Panc1 (cell line): ENCODE measurements at regions not wholly inside any gene's neighbourhood (a gene's known extent, or its start where the extent isn't known, plus 50 kb on each side); places are given as distances from the start of the nearest gene placed in this dataset.

Source experiments
- ATAC-seq: fragments of 200-7000 bp; cut with Tn5 transposase; 2 replicates; pipeline ENCODE4 v1.9.1; 2020; ENCODE audit warnings: mild to moderate bottlenecking, moderate library complexity
- BruUV-seq: library from RNA; stranded (reverse); fragments of 400-500 nt; replicated peaks from 2 replicates; lab custom pipeline; 2021; lab: Mats Ljungman, UMichigan
- CTCF ChIA-PET: fragments of 300-600 bp; sonication (Branson Sonifier 250); formaldehyde crosslinking; loops from one replicate; lab custom pipeline; 2022; ENCODE audit warnings: antibody characterized with exemption; lab: Charles Lee
- POLR2A ChIA-PET: fragments of 300-600 bp; sonication (Branson Sonifier 250); formaldehyde crosslinking; loops from one replicate; lab custom pipeline; 2022; ENCODE audit warnings: antibody characterized with exemption; lab: Charles Lee
- DNase-seq: peaks from one replicate; pipeline ENCODE4 v3.0.0-alpha.2; 2010; ENCODE audit warnings: low read depth, low spot score
- H3K27ac ChIP-seq: 2 replicates; pipeline ENCODE4 v1.5.1; 2011; ENCODE audit warnings: mild to moderate bottlenecking, low read length, inconsistent platforms
- H3K27me3 ChIP-seq: fragments of 200-500 bp; sonication (Bioruptor generic); 2 replicates; pipeline ENCODE4 v1.6.0; 2014; ENCODE audit warnings: low read length, inconsistent platforms; ENCODE audit not compliant: control insufficient read depth, insufficient read depth
- H3K36me3 ChIP-seq: fragments of 200-500 bp; sonication (Bioruptor generic); 2 replicates; pipeline ENCODE4 v1.5.1; 2014; ENCODE audit warnings: inconsistent platforms, mild to moderate bottlenecking, low read length, moderate library complexity; ENCODE audit not compliant: control insufficient read depth, insufficient read depth
- H3K4me1 ChIP-seq: 2 replicates; pipeline ENCODE4 v1.5.1; 2011; ENCODE audit warnings: inconsistent platforms, mild to moderate bottlenecking, low read length, moderate library complexity; ENCODE audit not compliant: control insufficient read depth, insufficient read depth
- H3K4me3 ChIP-seq, 2 experiments: 2 replicates each; pipeline ENCODE4 v1.5.1; 2011 to 2012; ENCODE audit warnings: low read depth in 2 of 2, low read length in 2 of 2, mild to moderate bottlenecking in 2 of 2, inconsistent platforms in 1 of 2, moderate library complexity in 1 of 2
- H3K9me3 ChIP-seq: fragments of 200-500 bp; sonication (Bioruptor generic); 2 replicates; pipeline ENCODE4 v1.5.1; 2014; ENCODE audit warnings: low read depth, mild to moderate bottlenecking, inconsistent platforms, low read length, moderate library complexity; ENCODE audit not compliant: control insufficient read depth, insufficient read depth
- CTCF ChIP-seq: fragments of 450-650 bp; IDR thresholded peaks from 2 replicates; pipeline ENCODE4 v1.5.1; 2017; ENCODE audit warnings: mild to moderate bottlenecking
- POLR2AphosphoS5 ChIP-seq: IDR thresholded peaks from 2 replicates; pipeline ENCODE4 v1.6.1; 2012; ENCODE audit warnings: mild to moderate bottlenecking, low read depth, low read length, moderate library complexity
- REST ChIP-seq, 2 experiments: IDR thresholded peaks; 2 replicates each; pipeline ENCODE4 v1.6.1; 2011 to 2012; ENCODE audit warnings: low read depth in 2 of 2, control low read depth in 1 of 2, low read length in 1 of 2, mild to moderate bottlenecking in 1 of 2, moderate library complexity in 1 of 2; ENCODE audit not compliant: insufficient read depth in 1 of 2
- SIN3A ChIP-seq: IDR thresholded peaks from 2 replicates; pipeline ENCODE4 v1.6.1; 2012; ENCODE audit warnings: low read depth, mild to moderate bottlenecking, low read length, moderate library complexity, borderline replicate concordance; ENCODE audit not compliant: insufficient read depth
- TCF7L2 ChIP-seq: IDR thresholded peaks from 2 replicates; pipeline ENCODE4 v1.6.1; 2011; ENCODE audit warnings: mild to moderate bottlenecking, low read depth, low read length, inconsistent platforms
- in situ Hi-C: cut with HindIII; loops from 2 replicates; pipeline ENCODE4 v1.10.0; 2016; ENCODE audit warnings: low sequenced_read_pairs, low pct_unique_long_range_greater_than_20kb
- intact Hi-C: fragments of 100-400 bp; cut with micrococcal nuclease; formaldehyde crosslinking; loops from one replicate; pipeline ENCODE4 v1.10.0; 2022; ENCODE audit not compliant: unreplicated experiment

- BruUV-seq: no TSS peak
Observed at GRCh38 chr12:25025951-25026490, 77.1 kb upstream of the BCAT1 start.

GRCh38 chr12:25025260-25025659 lies 76.4 kb upstream of the BCAT1 start:
- BruUV-seq: no TSS peak
- ATAC-seq (no peak), DNase-seq (no peak)
- in situ Hi-C loops: no loop called here
- intact Hi-C loops: no loop called here
- Histone ChIP-seq H3K4me3 (no peak overlapping the region), H3K9me3 (no peaks in the 10 kb centered on the region), H3K36me3 (no peaks in the 10 kb centered on the region), H3K27ac (no peak overlapping the region), H3K4me1 (no peaks in the 10 kb centered on the region), H3K27me3 (peaks cover 3% of the 10 kb centered on the region)
- ChIA-PET CTCF (no interaction called here), POLR2A (no interaction called here)
- TF ChIP-seq SIN3A (no peak), CTCF (no peak), POLR2AphosphoS5 (no peak), REST (IDR thresholded peaks at IDR 0.05; ENCODE audit: insufficient read depth in 1 of 2, low read depth in 2 of 2, low read length in 1 of 2) (no peak), TCF7L2 (no peak)

More at GRCh38 chr12:25025951-25026490, 77.1 kb upstream of the BCAT1 start:
- CTCF ChIA-PET: no interaction called here
- Histone ChIP-seq H3K9me3 (no peaks in the 10 kb centered on the region), H3K4me3 (no peak overlapping the region), H3K36me3 (no peaks in the 10 kb centered on the region), H3K4me1 (no peaks in the 10 kb centered on the region), H3K27ac (no peak overlapping the region), H3K27me3 (peaks cover 3% of the 10 kb centered on the region)
- POLR2A ChIA-PET: no interaction called here
- ATAC-seq (no peak), DNase-seq (no peak)
- in situ Hi-C loops: no loop called here
- intact Hi-C loops: no loop called here
- TF ChIP-seq POLR2AphosphoS5 (no peak), TCF7L2 (no peak), CTCF (no peak), REST (IDR thresholded peaks at IDR 0.05; ENCODE audit: insufficient read depth in 1 of 2, low read depth in 2 of 2, low read length in 1 of 2) (no peak), SIN3A (no peak)
